Activated naive CD4-positive, alpha-beta T cell treated with anti-CD3 and anti-CD28 coated beads, Interleukin-2, amount 50 U/mL, for 72 hours (primary cell): ENCODE measurements at regions not wholly inside any gene's neighbourhood (a gene's known extent, or its start where the extent isn't known, plus 50 kb on each side); places are given as distances from the start of the nearest gene placed in this dataset.

ENCODE experiments used
- ATAC-seq, 2 donors: fragments of 150-1000 bp; cut with Tn5 transposase; 2 replicates each; pipeline ENCODE4 v1.10.0; 2021; ENCODE audit warnings: mild to moderate bottlenecking in 2 of 2, moderate library complexity in 2 of 2
- DNase-seq, 2 donors: peaks; one replicate each; pipeline ENCODE4 v3.0.0; 2021 to 2022; ENCODE audit warnings: low spot score in 2 of 2
- H3K27ac Mint-ChIP-seq, 2 donors: one replicate each; pipeline ENCODE4 v1.8.0; 2022; ENCODE audit warnings: mild to moderate bottlenecking in 2 of 2, mixed read lengths in 2 of 2
- H3K36me3 Mint-ChIP-seq, 2 donors: one replicate each; pipeline ENCODE4 v1.8.0; 2022; ENCODE audit warnings: mixed read lengths in 2 of 2
- H3K9me3 Mint-ChIP-seq, 2 donors: one replicate each; pipeline ENCODE4 v1.8.0; 2022; ENCODE audit warnings: mixed read lengths in 2 of 2

DNA sequence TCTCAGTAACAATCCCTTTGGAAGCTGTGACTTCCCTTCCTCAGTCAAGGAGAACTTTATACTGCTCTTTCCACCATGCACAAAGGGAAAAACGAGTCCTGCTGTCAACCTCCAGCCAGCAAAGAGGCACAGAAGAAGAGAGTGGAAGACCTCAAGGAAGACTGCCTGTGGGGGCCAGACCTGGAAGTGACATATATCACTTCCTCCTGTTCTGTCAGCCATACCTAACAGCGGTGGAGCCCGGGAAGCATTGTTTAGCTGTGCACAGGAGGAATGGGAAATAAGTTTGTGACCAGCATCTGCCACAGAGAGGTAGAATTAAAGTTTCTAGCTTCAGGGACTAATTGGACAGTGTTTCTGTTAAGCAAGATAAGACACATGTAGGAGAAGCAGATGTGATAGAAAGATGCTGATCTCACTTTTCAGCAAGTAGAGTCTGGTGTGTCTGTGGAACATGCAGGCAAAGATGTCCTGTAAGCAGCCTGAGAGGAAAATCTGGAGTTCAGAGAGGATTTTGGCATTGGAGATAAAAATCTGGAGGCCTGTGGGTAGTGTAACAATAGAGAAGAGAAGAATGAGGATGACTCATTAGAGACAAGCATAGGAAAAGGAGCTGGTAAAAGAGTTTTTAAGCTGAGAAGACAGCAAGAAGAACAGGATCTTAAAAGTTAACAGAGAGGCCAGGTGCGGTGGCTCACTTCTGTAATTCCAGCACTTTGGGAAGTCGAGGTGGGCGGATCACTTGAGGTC is 141.6 kb upstream of the CPSF6 start:
- DNase-seq (no peak), ATAC-seq (no peak)
- no peaks in the 10 kb centered on the region for H3K36me3 Mint-ChIP-seq
- no peak overlapping the region for H3K27ac Mint-ChIP-seq
- H3K9me3 Mint-ChIP-seq: peaks cover 0 to 4% of the 10 kb centered on the region in 2 donors

DNA sequence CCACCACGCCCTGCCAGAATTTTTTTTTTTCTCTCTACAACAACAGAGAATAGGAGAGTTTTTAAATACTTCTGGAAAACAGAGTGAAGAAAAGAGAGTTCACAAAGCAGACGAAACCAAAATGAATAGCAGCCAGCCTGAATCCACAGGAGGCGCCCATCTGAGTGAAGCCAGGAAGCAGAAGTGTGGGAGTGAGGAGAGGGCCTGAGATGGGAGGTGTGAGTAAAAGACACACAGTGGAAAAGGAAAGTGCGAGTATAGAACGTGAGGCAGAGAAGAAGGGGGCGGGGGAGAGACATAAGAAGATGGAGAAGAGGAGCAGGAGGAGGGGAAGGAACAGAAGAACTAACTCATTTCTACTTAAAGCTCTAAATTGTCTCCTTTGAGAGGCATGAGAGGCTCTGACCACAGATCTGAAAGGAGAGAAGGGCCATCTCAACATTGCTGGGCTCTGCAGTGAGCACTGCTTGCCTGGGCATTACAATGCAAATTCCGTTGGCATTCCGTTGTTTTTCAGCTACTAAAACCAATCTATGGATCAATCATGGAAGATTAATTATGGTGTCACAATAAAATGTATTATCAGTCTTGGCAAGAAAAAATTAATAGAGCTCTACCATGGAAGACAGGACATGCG is 140.1 kb upstream of the CPSF6 start:
- DNase-seq: no peak
- peak in 1 of 2 donors; percentile 65 for ATAC-seq
- Mint-ChIP-seq H3K9me3 (peaks cover 0 to 4% of the 10 kb centered on the region in 2 donors), H3K36me3 (no peaks in the 10 kb centered on the region), H3K27ac (peak overlapping the region; percentile 15 to 59)

DNA sequence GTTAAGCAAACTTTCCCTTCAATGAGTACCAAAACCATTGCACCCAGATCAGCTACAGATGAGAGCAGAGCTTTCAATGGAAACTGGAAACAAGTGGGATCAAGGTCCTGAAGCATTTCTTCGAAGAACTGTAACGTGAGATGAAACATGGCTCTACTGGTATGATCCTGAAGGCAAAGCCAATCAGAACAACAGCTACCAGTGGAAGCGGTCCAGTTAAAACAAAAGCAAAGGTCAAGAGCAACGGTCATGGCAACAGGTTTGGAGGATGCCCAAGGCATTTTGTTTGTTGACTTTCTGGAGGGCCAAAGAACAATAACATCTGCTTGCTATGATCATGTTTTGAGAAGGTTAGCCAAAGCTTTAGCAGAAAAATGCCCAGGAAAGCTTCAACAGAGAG is 137.9 kb upstream of the CPSF6 start:
- no peak overlapping the region for H3K27ac Mint-ChIP-seq
- H3K9me3 Mint-ChIP-seq: peaks cover 0 to 4% of the 10 kb centered on the region in 2 donors
- no peak for DNase-seq
- no peaks in the 10 kb centered on the region for H3K36me3 Mint-ChIP-seq
- ATAC-seq: no peak

DNA sequence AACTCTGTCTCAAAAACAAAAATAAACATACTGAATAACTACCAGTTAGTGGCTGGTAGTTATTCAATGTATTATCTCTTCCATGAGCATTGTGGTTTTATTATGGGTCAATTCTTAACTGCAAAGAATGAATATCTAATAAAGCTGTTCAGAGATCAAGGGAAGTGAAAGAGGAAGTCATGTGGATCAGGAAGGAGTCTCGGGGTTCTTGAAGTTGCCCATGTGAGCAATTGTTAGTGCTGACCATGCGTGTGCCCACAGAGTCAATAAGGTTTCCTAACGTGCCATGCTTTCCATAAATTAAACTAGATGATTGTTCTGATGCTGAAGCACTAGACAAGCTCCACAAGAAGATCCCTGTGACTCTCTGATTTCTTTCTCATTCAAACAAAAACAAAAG is 136.5 kb upstream of the CPSF6 start:
- Mint-ChIP-seq H3K36me3 (no peaks in the 10 kb centered on the region), H3K9me3 (peaks cover 0 to 4% of the 10 kb centered on the region in 2 donors), H3K27ac (no peak overlapping the region)
- DNase-seq (no peak), ATAC-seq (no peak)

DNA sequence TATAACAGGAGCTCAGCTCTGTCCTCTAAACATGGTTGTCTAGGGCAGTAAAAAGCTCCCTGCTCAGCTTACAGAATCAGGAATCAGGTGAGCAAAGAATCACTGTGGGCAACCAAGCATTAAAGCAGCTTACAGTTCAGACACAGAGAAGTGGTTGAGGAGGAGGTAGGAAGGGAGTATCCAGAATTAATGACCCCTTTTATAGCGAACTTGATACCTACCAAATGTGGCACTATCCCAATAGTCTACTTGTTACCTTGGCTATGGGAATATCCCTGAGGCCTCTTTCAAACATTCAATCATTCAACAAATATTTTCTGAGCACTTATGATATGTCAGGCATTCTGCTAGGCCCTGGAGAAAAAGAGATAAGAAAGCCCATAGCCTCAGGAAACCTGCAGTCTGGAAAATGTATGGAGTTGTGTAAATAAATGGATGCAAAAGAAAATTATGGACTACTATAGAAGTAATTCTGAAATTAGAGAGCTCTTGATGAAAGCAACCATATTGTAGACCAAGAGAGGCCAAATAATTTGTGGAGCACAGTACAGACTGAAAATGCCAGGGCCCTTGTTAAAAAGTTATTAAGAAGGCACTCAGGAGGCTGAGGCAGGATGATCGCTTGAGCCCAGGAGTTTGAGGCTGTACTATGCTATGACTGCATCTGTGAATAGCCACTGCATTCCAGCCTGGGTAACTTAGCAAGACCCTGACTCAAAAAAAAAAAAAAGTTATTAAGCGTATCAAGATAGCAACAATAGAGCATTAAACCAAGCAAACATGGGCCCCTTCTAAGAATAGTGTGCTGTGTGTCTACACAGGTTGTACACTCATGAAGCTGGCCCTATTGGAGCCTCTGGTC is 134.0 kb upstream of the CPSF6 start:
- Mint-ChIP-seq H3K36me3 (no peaks in the 10 kb centered on the region), H3K9me3 (no peaks in the 10 kb centered on the region), H3K27ac (no peak overlapping the region)
- DNase-seq (no peak), ATAC-seq (no peak)

DNA sequence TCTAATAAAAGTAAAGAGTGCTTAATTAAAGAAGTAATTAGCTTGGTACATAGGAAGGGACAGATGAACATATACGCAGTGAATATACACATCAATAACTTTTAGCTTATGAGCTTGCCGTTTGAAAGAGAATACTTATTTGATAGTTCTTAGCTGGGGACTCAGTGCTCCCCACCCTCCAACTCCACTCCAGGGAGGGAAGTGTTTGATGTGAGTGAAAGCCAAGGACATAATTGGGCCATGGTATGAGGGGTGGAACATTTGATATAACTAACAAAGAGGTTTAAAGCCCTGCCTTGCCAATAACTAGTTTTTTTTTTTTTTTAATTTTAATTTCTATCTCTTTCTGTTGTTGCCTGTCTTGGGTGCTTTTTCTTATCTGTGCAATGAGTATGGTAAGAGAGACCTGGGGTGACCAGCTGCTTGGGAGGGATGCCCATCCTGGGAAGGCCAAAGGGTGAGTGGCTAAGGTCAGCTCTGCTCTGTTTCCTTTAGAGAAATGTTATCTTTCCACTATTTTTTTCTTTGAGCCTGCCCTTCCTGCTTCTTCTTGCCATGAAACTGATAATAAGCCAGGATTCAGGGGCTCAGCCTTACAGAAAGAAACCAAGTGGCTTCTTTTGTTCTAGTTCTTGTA is 132.8 kb upstream of the CPSF6 start:
- DNase-seq (no peak), ATAC-seq (no peak)
- no peaks in the 10 kb centered on the region for H3K36me3 Mint-ChIP-seq
- H3K9me3 Mint-ChIP-seq: no peaks in the 10 kb centered on the region
- H3K27ac Mint-ChIP-seq: no peak overlapping the region

DNA sequence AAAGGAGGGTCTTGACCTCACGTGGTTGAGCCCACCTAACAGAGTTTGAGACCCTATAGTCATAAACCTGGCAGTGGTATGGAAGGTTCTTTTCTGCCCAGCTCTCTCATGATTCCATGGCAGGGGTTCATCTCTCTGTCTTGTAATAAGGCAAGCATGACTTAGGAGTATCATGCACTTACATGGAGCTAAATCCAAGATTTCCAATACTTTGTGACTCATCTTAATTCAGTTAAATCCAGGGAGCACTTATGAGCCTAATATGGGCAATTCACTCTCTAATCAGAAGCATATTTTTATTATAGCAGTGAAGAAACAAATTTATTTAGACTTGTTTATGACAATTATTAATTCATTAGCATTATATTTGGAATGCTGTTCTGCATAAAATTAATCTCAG is 131.8 kb upstream of the CPSF6 start:
- DNase-seq (no peak), ATAC-seq (no peak)
- H3K27ac Mint-ChIP-seq: no peak overlapping the region
- no peaks in the 10 kb centered on the region for H3K9me3 Mint-ChIP-seq
- H3K36me3 Mint-ChIP-seq: no peaks in the 10 kb centered on the region

DNA sequence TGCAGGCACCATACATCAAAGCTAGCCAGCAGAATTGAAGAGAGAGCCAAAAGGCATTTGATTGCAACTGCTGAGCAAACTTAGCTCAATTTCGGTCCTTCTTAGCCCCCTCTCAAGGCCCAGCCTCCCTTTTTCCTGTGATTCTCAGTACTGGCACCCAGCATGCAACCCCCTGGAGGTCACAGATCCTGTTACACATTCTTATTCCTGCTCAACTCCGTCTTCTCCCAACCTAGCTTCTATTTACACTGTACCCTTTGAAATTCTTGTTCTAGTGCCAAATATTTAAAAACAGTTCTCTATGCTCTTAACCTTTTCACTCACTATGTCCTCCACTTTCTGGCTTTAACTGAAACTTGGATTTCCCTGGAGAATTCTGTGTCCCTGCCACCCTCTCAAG is 131.3 kb upstream of the CPSF6 start:
- Mint-ChIP-seq H3K36me3 (no peaks in the 10 kb centered on the region), H3K9me3 (no peaks in the 10 kb centered on the region), H3K27ac (no peak overlapping the region)
- ATAC-seq (no peak), DNase-seq (no peak)

DNA sequence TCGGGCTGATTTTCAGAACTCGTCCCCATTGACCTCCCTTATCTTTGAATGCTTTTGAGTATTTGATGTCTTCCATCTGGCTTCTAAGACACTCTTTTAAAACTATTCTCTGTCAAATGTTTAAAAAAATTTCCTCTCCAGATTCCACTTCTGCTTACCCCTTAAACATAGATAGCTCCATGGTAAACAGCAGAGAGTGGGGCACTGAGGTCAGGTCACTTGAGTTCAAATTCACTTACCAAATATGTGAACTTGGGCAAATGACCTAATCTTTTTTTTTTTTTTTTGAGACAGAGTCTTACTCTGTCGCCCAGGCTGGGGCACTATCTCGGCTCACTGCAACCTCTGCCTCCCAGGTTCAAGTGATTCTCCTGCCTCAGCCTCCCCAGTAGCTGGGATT is 126.8 kb upstream of the CPSF6 start:
- ATAC-seq (no peak), DNase-seq (no peak)
- Mint-ChIP-seq H3K36me3 (no peaks in the 10 kb centered on the region), H3K27ac (no peak overlapping the region), H3K9me3 (no peaks in the 10 kb centered on the region)

DNA sequence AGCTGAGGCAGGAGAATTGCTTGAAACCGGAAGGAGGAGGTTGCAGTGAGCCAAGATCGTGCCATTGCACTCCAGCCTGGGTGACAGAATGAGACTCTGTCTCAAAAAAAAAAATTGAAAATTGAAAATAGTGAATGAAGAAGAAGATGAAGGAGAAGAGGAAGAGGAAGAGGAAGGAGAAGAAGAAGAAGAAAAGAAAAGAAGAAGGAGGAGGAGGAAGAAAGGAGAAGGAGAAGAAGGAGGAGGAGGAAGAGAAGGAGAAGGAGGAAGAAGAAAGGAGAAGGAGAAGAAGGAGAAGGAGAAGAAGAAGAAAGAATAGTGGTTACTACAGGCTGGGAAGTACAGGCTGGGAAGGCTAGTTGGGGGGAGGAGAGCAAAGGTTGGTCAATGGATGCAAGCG is 124.3 kb upstream of the CPSF6 start:
- Mint-ChIP-seq H3K36me3 (no peaks in the 10 kb centered on the region), H3K9me3 (no peaks in the 10 kb centered on the region), H3K27ac (no peak overlapping the region)
- no peak for DNase-seq
- no peak for ATAC-seq

DNA sequence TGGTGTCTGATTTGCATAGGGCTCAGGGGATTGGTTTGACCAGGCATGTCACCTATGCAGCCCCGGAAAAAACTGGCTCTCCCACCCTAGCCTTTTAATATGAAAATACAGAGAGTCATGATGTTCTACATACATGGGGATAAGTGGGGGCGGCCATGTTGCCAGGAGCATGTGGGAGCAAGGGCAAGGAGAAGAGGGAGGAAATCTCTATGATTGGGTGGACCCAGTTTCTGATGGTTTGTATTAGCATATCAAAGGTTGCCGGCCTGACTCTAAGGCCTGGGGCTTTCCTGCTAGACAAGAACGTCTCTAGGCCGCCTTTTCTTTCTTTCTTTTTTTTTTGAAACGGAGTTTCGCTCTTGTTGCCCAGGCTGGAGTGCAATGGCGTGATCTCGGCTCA is 123.4 kb upstream of the CPSF6 start:
- DNase-seq (no peak), ATAC-seq (no peak)
- no peak overlapping the region for H3K27ac Mint-ChIP-seq
- H3K36me3 Mint-ChIP-seq: no peaks in the 10 kb centered on the region
- H3K9me3 Mint-ChIP-seq: no peaks in the 10 kb centered on the region

DNA sequence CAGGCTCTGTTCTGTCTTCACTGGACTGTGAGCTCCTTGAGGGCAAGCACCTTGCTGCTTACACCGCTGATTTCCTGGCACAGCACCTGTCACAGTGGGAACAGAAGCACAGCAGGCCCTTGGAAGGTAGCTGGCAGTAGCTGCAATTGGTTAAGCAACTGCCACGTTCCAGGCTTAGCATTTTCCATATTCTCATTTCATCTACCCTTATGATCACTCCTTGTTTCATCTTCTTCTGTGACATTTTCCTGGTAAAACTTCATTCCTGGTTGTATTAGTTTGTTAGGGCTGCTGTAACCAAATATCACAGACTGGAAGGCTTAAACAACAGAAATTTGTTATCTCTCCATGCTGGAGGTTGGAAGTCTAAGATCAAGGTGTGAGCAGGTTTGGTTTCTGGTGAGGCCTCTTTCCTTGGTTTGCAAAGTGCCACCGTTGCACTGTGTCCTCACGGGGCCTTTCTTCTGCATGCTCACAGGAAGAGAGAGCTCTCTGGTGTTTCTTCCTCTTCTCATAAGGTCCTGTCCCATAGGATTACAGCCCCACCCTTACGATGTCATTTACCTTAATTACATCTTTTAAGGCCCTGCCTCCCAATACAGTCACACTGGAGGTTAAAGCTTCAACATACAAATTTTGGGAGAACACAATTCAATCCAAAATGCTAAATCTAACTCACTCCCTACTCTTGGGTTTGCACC is 121.7 kb upstream of the CPSF6 start:
- DNase-seq (no peak), ATAC-seq (no peak)
- Mint-ChIP-seq H3K36me3 (no peaks in the 10 kb centered on the region), H3K9me3 (no peaks in the 10 kb centered on the region), H3K27ac (no peak overlapping the region)

DNA sequence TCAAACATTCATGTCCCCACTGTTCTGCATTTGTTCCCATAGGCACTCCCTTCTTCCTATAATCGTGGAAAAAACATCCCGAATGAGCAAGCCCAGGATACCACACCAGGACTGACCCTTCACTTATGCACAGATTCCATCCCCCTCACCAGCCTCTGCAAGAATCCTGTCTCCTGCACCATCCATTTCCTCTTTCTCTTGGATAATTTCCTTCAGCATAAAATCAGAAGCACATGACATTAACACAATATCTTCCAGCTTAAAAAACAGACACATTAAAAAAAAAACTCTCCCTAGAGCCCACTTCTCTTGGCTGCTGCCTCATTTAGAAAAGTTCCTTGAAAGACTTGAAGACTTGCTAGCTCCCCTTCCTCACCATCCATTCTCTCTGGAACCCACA is 120.9 kb upstream of the CPSF6 start:
- no peak for DNase-seq
- Mint-ChIP-seq H3K27ac (no peak overlapping the region), H3K36me3 (no peaks in the 10 kb centered on the region), H3K9me3 (no peaks in the 10 kb centered on the region)
- no peak for ATAC-seq

DNA sequence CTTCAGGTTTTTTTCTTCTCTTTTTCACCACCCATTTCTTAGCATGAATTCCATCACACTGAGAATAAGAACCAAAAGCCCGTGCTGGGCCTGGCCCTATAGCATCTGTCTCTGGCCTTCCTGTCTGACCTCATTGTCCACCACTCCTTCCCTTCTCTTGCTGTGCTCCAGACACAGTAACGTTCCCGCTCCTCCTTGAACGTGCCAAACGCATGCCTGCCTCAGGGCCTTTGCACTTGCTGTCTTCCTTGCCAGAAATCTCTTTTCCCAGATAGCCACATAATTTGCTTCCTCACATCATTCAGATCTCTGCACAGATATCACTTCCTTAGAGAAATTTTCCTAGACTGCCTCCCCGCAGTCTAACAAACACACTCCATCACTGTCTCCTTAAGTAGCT is 119.6 kb upstream of the CPSF6 start:
- ATAC-seq (no peak), DNase-seq (no peak)
- H3K36me3 Mint-ChIP-seq: no peaks in the 10 kb centered on the region
- no peaks in the 10 kb centered on the region for H3K9me3 Mint-ChIP-seq
- no peak overlapping the region for H3K27ac Mint-ChIP-seq

DNA sequence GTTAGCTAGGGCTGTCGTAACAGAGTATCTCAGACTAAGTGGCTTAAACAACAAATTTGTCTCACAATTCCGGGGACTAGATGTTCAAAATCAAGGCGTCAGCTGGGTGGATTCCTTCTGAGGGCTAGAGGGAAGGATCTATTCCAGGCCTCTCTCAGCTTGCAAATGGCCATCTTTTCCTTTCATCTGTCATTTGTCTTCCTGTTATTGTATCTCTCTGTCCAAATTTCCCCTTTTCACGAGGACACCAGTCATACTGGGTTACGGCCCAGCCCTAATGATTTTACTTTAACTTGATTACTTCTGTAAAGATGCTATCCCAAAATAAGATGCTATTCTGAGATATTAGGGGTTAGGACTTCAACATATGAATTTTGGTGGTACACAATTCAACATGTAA is 119.0 kb upstream of the CPSF6 start:
- ATAC-seq (no peak), DNase-seq (no peak)
- Mint-ChIP-seq H3K9me3 (no peaks in the 10 kb centered on the region), H3K27ac (no peak overlapping the region), H3K36me3 (no peaks in the 10 kb centered on the region)

DNA sequence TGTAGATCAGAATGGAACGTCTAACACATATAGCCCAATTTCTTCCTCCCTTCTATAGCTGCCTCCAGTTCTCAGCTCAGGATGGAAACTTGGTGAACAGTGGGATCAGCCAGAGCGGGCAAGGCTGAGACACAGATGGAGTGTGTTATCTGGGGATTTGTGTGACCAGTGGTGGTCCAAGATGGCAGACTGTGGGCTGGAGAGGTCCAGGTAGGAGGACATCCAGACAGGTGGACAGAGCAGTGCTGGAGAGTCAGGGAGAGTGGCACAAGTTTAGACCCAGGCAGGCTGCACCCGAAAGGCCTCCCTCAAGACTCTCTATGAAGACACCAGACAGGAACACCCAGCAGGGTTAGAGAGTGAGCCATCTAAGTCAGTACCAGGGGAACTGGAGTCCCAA is 116.1 kb upstream of the CPSF6 start:
- Mint-ChIP-seq H3K36me3 (no peaks in the 10 kb centered on the region), H3K27ac (no peak overlapping the region), H3K9me3 (no peaks in the 10 kb centered on the region)
- DNase-seq (no peak), ATAC-seq (no peak)
